C1 segment of cervical spinal cord (tissue), 14 donors: ENCODE measurements at regions not wholly inside any gene's neighbourhood (a gene's known extent, or its start where the extent isn't known, plus 50 kb on each side); places are given as distances from the start of the nearest gene placed in this dataset.

Experiments used
- DNase-seq, 14 donors: peaks; one replicate each; lab custom pipeline; 2025; lab: John Stamatoyannopoulos, UW

DNA sequence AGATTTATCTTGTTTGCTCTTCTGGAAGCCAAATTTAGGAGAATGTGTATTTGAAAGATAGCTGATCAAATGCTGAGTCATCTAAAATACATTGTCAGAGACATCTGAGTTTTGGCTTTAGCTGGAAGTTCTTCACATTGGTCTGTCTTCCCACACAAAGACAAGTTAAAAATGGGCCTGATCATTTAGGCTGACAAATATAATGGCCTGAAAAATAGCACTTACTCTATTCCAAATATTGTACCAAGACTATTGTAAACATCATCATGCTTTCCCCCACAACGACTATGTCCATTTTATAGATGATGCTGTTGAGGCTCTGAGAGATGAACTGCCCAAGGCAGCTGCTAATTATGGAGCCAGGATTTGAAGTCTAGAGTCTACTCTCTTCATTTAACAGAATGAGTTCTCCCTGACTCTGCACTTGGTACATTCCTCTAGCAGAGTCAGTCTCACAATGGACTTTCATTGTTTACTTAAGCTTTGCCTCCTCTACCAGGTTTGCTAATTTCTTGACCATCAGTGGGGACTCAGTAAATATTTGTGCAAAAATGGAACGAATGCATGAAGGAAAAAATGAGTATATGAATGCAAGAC lies 619.4 kb upstream of the KLF4 start:
- no peak for DNase-seq

DNA sequence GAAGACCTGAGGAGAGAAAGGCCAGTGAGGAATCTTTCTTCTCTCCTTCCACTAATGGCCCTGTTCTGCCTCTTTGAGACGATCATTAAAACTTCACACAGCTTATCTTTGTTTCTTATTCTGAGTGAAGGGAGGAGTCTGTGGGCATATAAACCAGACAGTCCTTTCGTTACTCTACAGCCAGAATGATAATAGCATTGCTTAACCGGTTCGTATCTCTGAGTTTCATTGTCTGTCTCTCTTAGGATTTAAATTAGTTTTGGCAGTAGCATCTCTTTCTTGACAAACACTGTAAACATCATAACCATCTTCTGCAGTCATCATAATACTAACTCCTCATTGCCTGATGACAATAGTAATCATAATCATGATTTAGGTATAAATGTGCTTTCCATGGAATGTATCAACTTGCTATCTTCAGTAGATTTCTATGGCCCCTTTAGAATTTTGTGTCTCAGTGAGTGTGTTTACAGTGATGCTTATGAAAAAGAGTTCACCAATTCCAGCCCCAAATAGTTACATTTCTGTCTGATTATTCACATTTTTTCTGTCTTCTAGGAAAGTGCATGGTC lies 618.8 kb upstream of the KLF4 start:
- no peak for DNase-seq

DNA sequence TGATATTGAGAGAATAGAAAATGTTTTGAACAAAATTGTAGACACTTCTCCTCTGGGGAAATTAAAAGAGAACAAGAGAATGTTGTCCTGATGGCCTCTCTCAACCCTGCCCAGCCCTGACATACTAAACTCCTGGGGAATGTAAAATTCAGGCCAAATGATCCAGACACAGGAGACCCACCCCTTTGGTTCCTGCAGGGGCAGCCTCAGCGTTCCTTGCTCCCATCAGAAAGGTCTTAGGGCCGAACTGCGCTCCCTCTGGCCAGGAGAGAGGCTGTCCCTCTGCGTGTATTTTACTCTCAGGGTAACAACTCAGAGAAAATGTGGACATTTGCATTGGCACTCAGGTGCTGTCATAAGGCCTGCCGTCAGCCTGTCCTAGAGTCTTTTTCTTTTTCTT lies 616.3 kb upstream of the KLF4 start:
- no peak for DNase-seq

DNA sequence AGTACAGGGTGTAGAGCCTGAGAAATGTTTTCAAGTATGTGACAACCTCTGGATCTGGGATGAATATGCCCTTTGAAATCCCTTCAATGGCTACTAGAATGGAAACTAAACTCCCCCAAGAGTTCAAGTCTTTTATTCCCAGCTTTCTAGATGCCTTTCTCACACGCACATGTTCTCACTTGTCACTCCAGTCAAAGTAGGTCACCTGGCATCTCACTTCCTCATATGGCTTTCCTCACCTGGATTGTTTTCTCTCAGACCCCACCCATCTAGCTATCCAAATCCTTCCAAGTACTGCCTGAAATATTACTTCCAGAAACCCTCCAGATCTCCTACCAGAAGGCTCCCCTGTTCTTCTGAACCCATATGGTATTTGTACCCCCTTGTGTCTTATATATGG lies 615.4 kb upstream of the KLF4 start:
- DNase-seq, result no peak

DNA sequence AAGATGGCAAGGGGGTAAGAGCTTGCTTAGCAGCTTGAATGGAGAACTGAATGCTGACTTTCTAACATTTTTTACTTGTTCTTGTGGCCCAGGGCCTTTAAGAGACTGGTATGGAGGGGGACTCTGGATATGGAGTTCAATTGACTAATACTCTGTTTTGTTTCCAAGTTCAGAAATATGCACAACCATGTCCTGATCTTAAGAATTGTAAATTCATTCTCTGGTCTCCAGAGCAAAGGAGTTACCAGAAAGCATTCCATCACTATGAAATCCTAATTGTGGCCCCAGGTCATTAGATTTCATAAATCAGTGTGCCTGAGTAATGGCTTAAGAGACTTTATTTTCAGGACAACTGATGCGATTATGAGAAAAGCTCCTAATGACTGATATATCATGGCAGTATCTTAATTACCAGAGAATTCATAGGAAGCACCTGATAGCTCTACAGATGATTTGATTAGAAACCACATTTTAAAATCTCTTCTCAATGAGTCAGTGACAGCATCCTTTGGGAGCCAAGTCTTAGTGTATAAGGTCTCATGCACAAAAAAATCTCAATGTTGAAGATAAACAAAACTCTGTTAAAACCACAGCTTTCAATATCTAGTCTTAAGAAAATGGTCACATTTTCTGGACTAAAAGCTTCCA lies 613.6 kb upstream of the KLF4 start:
- DNase-seq, result no peak

DNA sequence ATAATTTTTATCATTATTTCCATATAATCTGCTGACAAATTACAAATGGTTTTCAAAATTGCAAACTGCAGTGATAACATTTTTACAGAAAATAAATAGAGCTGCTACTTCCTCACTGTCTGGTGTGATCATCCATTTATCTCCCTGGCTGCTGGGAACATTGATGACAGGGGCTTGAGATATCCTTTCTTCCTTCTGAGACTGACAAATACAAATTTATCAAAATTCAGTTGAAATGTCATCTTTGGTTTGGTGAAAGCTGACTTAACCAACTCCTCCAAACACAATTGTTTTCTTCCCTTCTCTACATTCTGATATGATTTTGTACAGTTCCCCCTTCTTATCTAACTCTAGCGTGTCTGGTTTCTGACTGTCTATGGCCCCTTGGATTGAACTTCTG lies 611.8 kb upstream of the KLF4 start:
- no peak for DNase-seq

DNA sequence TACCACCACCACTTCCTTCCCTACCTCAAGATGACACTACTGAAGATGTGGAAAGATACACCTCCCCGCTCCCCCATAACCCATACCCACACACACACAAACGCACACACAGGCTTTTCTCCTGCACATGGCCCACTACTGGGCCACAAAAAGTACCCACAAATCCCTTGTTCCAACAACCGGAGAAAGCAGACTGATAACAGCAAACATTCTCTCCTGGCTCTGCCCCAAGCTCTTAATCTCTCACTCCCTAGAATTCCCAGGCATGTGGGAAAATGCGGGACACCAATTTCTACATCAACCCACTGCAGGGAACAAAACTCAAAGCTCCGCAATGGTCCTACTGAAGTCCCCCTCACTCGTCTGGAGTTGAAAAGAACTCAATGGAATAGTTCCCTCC lies 611.0 kb upstream of the KLF4 start:
- DNase-seq, result no peak

DNA sequence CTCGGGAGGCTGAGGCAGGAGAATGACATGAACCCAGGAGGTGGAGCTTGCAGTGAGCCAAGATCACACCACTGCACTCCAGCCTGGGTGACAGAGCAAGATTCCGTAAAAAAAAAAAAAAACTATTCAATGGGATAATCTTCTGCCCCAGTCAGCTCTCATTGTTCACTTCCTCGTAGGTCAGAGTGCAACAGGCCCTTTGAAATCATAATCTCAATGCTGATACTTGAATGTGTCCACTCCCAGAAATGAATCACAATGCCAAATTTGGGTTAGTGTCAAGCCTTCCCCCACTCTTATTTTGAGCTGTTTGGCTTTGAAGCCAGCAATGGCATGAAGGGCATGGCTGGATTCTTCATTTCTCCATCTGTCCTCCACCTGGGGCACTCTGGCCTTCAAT lies 610.3 kb upstream of the KLF4 start:
- no peak for DNase-seq

DNA sequence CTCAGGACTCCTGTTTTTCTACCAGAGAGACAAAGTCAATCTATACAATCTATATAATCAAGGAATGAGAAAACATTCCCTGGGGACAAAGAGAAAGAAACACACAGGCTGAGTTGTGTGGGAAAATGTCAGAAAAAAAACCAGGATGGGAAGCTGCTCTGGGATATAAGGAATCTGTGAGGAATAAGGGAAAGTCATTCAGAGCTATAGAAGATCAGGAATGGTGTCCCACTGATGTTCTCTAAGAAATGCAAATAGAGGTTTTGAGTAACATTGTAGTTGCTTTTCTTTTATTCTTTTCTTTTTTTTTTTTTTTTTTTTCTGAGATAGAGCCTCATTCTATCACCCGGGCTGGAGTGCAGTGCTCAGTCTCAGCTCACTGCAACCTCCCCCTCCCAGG lies 605.9 kb upstream of the KLF4 start:
- no peak for DNase-seq

DNA sequence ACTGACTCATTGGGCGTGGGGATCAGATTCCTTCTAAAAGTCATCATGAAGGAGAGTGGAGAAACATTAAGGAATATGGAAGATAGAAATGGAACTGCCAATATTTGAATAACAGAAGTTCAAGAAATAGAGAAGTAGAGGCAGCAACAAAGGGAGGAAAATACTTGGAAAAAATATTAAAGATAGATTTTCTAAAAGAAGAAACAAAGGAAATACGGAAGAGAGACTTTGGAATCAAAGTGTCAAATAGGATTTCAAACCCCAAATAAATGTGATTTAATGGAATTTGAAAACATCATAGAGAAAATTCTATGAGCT lies 605.1 kb upstream of the KLF4 start:
- DNase-seq, result no peak

DNA sequence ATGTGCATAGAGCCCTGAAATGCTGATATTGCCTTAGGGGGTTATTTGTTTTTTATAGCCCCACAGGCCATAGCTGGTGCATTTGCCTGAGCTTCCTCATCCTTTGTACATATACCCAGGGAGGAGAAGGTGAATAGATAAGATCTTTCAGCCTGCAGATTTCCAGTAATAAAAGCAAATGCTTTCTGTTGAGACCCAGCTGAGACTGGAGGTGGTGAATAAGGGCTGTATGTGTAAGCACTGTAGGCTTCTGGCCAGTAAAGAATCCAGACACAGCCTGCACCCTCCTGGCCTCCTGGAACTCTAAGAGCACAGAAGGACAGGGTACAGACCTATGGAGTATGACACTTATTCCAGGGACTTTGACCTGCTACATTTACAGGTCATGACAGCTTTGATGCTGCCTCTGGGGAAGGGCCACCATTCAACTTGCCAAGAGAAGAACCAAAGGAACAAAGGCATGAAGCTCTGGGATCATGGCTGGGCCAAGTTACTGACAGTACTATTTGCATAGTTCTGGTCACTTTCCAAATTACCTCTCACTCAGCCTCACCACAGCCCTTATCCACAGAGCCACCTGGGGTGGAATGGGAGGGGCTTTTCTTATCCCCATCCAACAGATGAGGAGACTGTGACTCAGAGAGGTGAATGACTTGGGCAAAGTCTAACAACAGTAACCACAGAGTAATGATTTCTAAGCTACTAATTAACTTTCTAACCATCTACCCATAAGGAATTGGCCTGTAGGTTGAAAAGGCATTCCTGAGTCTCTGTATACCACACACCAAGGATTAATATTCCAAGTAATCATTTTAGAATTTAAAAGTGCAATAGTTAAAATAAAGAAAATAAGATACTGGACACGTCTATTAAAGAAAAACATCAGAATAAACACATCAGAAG lies 604.5 kb upstream of the KLF4 start:
- DNase-seq, result no peak

DNA sequence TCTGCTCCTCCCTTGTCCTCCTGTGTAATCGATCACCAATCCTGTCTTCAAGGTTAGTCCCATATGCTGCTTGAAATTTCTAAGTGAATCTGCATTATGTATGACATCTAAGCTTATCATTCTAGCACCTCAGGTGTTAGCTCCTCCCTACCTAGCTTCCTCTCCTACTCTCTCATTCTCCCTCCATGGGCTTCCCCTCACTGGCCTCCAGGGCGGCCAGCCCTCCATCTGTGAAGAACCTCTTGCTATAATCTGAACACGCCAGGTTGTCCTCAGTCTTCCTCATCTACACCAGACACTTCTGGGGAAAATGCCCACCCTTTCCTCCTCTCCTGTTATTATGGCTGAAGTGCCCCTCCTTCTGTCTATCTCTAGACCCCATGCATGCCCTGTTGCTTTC lies 599.3 kb upstream of the KLF4 start:
- no peak for DNase-seq

DNA sequence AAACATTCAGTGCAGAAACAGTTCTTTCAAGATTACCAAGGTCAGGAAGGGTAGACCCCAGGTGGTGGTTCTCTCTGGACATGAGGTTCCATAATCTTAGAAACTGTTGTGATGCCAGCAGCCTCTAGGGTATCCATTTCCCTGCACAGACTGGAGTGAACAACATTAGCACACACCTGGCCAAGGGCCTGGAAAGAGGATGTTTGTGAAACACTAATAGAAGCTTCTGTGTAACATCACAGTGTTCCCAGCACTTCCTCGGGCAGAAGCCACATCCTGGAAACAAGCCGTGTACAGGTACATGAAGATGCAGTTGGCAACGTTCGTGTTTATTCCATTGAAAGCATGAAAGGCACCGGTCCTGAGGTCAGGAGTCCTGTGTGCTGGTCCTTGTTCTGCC lies 598.2 kb upstream of the KLF4 start:
- no peak for DNase-seq

DNA sequence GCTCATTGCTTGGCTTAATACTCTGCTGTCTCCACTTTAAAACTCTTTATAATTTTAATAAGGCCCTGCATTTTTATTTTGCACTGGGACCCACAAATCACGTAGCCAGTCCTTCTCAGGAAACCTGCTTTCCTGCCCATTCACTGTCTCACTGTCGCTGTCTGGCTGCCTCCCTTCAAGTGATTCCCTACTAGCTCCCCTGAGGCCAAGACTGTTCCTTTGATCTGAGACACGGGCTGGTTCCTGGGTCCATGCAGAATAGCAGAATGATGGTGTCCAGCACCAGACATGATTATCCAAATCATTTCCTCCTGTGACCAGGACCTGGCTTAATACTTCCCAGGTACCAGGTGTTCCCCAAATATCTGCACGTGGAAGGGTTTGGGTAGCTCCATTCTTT lies 597.1 kb upstream of the KLF4 start:
- DNase-seq, result no peak

DNA sequence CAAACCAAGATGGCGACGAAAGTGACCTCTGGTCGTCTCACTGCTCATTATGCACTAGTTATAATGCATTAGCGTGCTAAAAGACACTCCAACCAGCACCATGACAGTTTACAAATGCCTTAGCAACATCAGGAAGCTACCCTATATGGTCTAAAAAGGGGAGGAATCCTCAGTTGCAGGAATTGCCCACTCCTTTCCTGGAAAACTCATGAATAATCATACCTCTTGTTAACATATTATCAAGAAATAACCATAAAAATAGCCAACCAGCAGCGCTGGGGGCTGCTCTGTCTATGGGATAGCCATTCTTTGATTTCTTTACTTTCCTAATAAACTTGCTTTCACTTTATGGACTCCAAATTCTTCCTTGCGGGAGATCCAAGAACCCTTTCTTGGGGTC lies 595.7 kb upstream of the KLF4 start:
- DNase-seq, result no peak

DNA sequence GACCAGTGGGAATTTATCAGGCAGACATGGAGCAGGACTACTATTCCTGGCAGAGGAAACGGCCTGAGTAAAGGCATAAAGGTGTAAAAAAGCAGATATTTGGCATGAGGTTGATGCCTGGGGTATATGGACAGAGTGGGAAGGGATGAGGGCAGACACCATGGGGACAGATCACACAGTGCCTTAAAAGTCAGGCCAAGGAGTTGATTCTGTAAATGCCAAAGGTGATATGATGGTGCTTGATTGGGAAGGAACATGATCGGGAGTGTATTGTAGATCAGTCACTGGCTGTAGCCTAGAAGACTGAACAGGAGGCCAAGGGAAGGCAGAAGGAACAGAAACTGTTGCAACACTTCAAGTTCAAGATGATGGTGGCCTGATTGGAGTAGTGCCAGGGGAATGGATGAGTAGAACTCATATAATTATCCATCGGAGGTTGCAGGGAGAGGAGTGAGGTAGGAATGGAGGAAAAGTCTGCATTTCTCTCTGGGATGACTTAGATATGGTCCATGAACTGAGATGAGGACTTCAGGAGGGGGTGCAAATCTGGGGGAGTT lies 594.3 kb upstream of the KLF4 start:
- DNase-seq, result no peak

DNA sequence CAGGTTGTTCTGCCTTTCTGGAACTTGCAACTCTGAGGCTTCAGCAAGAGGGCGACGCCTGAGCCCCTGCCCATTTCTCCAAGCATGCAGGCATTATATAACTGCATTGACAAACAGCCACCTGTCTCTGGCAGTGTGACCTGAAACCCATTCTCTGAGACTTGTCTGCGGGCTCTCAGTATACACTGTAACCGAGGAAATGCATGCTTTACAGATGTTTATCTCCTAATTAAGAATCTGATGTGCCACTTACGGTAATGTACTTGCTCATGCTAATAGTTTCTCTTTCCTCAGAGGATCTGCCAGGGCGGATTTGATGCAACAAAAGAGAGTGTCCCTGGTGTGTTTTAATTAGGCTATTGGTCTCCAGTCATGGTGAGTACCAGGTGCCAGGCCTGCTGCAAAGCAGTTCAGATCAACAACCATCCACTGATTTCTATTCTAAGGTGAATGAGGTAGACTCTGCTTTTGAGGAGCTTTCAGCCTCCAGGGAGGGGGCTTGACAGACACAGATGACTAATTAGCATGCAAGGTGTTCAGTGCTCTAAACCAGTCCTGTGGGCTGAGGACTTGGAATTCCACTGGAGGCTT lies 593.7 kb upstream of the KLF4 start:
- DNase-seq, result no peak

DNA sequence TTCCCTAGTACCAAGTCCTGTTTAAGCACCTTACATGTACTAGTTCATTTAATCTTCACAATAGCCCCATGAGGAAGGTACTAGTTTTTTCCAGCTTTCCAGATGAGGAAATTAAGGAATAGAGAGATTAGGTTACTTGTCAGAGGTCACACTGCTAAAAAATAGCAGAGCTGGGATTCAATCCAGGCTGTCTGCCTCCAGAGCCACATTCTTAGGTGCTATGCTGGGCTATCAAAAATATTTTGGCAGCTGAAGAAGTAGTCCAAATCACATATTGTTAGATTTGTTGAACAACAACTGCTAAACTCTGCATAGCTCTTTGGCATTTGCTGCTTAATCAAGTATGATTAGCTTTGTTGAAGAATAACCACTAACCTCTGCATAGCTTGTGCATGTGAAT lies 591.5 kb upstream of the KLF4 start:
- DNase-seq, result no peak

DNA sequence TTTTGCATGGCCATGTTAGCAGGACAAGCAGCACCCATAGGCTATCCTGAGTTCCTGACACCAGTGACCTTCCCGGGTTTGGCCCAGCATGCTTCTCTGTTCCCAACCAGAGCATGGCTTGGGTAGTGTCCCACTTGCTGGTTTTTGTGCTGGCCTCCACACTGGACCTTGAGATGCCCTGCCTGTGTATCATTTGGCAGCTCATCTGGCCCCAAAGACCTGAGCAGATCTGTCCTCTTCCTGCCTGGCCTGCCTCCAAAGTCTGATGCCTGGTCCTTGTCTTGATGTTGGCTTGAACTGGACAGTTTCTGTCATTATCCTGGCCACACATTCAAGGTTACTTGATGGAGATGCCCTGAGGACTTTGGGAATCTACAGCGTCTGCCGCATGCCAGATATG lies 590.7 kb upstream of the KLF4 start:
- no peak for DNase-seq

DNA sequence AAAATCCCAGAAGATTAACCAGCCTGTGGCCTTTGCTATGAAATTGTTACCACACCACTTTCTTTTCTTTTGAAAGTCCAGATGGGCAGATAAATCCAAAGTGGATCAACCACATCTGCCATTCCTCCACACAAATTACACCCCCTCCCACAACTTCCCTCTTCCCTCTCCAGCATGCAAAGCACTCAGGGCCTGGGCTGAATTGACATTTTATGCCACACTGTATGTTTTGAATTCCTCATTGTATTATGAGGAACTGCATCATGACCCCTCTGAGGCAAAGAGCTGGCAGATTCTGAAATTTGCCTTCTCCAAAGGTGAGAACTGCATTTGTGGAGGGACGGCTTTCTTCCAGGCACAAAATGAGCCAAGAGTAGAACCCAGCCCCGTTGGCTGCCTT lies 589.2 kb upstream of the KLF4 start:
- no peak for DNase-seq

DNA sequence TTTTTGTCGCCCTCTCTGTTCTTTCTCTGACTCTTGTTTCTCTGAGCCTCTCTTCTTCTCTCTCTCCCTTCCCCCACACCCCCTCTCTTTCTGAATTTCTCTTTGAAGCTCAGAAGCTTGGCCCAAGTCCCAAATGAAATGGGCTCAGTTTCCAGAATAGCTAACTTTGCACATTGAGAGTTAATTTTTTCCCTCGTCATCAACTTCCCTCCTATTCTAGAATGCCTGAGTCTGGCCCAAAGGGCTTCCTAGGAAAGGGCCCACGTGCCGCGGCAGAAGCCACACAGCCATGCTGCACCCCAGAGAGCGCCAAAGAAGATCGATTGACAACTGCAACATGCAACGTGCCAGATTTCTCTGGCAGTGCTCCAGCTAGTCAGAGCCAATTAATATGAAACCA lies 588.8 kb upstream of the KLF4 start:
- DNase-seq, result no peak

DNA sequence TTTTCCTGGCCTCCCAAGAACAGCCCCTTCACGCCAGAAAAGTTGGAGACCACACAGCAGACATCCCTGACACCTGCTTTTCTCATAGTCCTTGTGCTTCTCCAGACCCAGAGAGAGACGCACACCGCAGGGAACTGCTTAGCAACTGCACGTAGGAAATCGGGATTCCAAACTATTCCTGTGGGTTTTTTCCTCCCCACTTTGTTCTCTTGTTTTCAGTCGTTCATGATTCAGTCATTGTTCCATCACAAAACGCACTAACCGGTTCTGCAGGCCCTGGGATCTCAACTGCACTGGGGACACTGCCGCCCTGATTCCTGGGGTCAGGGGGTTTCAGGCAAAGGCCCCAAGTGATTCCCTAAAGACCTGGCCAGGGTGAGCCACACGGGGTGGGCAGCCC lies 588.0 kb upstream of the KLF4 start:
- no peak for DNase-seq
